Stimulated activated CD4-positive, alpha-beta T cell treated with anti-CD3 and anti-CD28 coated beads, Interleukin-15, amount 100 ng/mL, for 24 hours (primary cell): ENCODE measurements at regions not wholly inside any gene's neighbourhood (a gene's known extent, or its start where the extent isn't known, plus 50 kb on each side); places are given as distances from the start of the nearest gene placed in this dataset.

Experiments
- DNase-seq: peaks from one replicate; pipeline ENCODE4 v3.0.0-alpha.2; 2020

DNA sequence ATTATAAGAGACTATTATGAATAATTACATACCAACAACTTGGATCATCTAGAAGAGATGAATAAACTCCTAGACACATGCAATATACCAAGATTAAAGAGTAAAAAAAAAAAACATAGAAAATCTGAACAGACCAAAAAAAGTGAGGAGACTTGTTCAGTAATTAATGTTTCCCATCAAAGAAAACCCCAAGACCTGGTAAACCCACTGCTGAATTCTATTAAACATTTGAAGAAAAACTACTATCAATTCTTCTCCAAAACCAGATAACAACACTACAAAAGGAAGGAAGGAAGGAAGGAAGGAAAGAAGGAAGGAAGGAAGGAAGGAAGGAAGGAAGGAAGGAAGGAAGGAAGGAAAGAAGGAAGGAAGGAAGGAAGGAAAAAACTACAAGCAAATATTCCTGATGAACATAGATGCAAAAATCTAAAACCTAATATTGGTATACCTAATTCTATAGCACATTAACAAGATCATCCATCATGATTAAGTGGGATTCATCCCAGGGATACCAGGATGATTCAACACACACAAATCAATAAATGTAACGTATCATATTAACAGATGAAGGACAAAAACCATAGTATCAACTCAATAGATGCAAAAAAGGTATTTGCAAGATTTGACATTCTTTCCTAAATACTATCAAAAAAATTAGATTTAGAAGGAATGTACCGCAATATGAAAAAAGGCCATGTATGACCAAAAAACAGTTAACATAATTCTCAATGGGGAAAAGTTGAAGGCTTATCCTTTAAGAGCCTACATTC, 445.5 kb downstream of the KCNH5 start:
- no peak for DNase-seq

DNA sequence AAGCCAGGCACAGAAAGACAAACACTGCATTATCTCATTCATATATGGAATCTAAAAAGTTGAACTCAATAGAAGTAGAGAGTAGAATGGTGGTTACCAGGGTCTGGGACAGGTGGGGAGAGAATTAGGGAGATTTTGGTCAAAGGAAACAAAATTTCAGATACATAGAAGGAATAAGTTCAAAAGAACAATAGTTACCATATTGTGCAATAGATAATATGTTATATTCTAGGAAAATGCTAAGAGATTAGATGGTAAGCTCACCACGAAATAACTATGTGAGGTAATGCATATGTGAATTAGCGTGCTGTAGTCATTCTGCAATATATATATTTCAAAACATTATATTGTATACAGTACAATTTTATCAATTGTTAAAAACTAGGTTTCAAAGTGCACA, 442.5 kb downstream of the KCNH5 start:
- DNase-seq: no peak

DNA sequence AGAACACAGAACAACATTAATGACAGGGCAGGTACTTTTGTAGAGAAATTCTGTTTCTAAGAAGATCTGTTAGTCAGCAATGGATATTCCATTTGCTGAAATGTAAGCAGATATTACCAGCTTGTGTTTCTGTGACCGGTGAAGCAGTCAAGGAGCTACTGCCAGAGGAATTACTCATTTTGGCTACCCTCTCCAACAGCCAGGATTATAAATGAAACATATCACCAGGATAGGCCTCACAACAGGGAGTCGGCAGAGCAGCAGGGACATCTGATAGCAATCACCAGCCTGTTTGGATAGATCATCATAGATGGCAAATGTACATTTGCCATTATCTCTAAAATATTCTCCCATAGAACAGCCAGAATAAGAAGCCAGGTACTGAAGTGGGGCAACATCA, 440.7 kb downstream of the KCNH5 start:
- DNase-seq: no peak

DNA sequence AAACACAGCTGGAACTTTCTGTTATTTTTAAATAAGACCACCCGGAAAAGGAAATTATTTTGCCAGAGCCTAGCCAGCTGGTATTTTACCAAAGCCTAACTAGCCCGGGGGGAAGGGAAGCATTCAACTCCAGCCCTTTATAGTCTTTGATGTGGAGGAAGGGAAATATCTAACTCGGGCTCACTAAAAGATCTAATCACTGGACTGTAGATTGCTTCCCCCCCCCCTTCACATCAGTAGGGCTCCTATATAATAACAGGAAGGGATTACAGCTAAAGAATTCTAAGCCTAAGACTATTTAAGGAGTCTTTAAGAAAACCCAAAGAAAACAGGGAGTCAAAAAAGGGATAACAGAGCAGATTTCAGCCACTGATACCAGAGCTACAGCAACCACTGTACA, 431.1 kb downstream of the KCNH5 start:
- no peak for DNase-seq

DNA sequence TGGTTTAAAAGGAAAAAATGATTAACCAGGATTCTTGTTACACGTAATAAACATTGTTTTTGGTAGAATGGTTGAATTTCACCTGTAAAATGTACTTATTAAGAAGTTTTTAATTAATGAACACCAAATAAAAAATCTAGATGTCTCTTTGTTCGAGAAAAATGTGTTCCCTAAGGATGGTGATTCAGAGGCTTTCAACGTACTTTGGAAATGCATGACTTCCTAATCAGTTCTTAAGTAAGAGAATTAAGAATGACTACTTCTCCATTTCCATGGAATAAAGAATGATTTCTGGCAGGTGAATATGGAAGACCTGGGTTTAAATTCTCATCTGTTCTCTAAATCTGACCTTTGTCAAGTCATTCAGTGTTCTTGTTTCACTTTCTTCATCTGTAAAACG, 428.6 kb downstream of the KCNH5 start:
- no peak for DNase-seq

DNA sequence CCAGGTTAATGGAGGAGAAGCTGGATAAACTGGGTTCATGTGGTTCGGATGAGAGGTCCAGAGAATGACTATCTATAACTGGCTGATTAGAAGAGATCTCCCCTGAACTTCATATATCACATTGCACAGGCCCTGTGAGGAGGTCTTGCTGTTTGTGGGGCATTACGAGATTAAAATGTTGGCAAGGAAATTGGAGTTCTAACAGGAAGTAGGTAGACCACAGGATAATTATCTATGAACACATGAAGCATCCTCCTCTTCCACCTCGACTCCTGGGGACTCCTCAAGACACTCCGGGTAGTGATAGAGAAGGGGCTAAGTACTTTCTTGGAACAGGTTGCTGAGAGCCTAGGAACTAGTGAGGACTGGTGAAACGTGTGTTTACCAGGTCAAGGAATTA, 418.8 kb downstream of the KCNH5 start:
- no peak for DNase-seq

DNA sequence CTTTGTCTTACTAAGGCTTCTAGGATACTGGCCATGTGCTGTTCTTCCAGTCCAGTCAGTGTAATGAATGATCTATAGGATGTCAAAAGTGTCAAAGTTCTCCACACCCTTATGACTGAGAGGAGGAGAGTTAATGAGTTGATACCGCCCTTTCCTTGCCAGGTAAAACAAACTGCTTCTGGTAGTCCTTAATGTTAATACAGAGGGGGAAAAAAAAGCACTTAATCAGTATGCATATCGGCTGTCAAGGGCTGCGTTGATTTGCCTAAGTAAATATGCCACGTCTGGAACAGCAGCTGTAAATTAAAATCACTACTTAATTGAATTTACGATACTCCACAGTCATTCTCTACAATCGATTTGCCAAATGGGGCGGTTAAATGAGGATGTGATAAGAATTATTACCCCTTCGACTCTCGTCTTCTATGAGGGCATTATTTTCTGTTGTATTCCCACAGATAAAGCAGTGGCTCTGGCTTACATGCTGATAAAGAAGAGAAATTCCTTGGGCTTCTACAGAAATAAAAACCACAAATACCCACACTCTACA, 416.0 kb downstream of the KCNH5 start:
- DNase-seq: no peak

DNA sequence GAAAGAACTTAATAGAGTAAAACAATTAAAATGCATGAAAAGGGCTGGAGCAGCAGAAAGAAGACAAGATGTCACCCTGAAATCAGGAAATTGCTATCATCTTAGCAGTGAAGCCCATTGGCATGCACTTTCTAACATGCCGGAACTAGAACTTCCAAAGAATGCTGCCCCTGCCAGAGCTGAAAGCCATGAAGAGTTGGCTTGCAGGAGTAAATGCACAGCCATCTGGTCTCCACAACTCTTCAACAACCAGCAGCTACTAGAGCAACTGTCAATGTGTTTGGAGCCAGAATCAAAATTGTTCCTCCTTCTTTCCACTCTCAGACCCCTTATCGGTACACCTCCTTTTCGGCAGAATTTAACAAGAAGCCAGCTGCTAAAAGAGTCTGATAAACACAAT, 414.1 kb downstream of the KCNH5 start:
- DNase-seq: no peak

DNA sequence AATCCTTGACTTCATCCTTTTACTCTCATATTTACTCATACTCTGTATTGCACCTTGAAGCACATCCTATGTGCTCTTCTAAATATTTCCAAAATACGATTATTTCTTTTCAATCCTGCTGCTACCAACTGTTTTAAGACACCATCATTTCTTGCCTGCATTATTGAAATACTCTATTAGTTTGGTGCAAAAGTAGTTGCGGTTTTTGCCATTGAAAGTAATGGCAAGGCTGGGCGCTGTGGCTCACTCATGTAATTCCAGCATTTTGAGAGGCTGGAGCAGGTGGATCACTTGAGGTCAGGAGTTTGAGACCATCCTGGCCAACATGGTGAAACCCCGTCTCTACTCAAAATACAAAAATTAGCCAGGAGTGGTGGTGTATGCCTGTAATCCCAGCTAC, 412.5 kb downstream of the KCNH5 start:
- no peak for DNase-seq

DNA sequence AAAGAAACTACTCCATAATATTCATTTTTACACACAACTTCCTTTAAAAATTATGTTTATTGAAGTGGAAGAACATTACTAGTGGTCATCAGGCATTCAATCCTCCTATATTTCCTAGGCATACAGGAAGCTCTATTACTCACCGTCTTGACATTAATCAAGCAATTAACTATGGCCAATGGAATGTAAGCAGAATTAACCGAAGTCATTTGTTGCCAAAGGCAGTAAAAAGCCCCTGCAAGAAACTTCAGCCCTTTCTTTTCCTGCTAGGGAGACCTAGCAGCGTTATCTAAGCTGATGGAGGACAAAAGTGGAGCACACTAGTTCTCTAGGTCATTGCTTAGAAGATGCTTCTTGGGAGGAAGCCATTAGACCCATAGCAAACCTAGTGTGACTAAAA, 399.6 kb downstream of the KCNH5 start:
- no peak for DNase-seq
